Smooth muscle cell (in vitro differentiated cells): ENCODE measurements at regions not wholly inside any gene's neighbourhood (a gene's known extent, or its start where the extent isn't known, plus 50 kb on each side); places are given as distances from the start of the nearest gene placed in this dataset.

ENCODE experiments used
- DNase-seq: peaks from one replicate; lab custom pipeline; 2025; ENCODE audit not compliant: unreplicated experiment; lab: John Stamatoyannopoulos, UW
- H2AFZ ChIP-seq: fragments of 200-600 bp; sonication (generic); 2 replicates; pipeline ENCODE4 v1.6.0; 2016; ENCODE audit warnings: antibody characterized with exemption, low read depth, mild to moderate bottlenecking
- H3F3A ChIP-seq: fragments of 200-600 bp; sonication (generic); 2 replicates; pipeline ENCODE4 v1.6.0; 2017; ENCODE audit warnings: antibody characterized with exemption, low read depth
- H3K27ac ChIP-seq: fragments of 200-600 bp; sonication (generic); 2 replicates; pipeline ENCODE4 v1.5.1; 2016; ENCODE audit warnings: low read depth, mild to moderate bottlenecking
- H3K27me3 ChIP-seq: fragments of 200-600 bp; sonication (generic); 2 replicates; pipeline ENCODE4 v1.6.1; 2016; ENCODE audit warnings: low read depth, mild to moderate bottlenecking
- H3K36me3 ChIP-seq: fragments of 200-600 bp; sonication (generic); 2 replicates; pipeline ENCODE4 v1.5.1; 2016; ENCODE audit warnings: low read depth
- H3K4me1 ChIP-seq: fragments of 200-600 bp; sonication (generic); 2 replicates; pipeline ENCODE4 v1.5.1; 2016; ENCODE audit warnings: low read depth
- H3K4me2 ChIP-seq: fragments of 200-600 bp; sonication (generic); 2 replicates; pipeline ENCODE4 v1.6.0; 2016; ENCODE audit warnings: mild to moderate bottlenecking
- H3K4me3 ChIP-seq: fragments of 200-600 bp; sonication (generic); 2 replicates; pipeline ENCODE4 v1.5.1; 2016; ENCODE audit warnings: mild to moderate bottlenecking
- H3K79me2 ChIP-seq: fragments of 200-600 bp; sonication (generic); 2 replicates; pipeline ENCODE4 v1.6.0; 2016; ENCODE audit warnings: low read depth, mild to moderate bottlenecking
- H3K9ac ChIP-seq: fragments of 200-600 bp; sonication (generic); 2 replicates; pipeline ENCODE4 v1.6.0; 2016; ENCODE audit warnings: low read depth
- H3K9me3 ChIP-seq: fragments of 200-600 bp; sonication (generic); replicated peaks from 2 replicates; pipeline ENCODE4 v1.5.1; 2016; ENCODE audit warnings: low read depth
- H4K20me1 ChIP-seq: fragments of 200-600 bp; sonication (generic); 2 replicates; pipeline ENCODE4 v1.6.0; 2016; ENCODE audit warnings: low read depth
- CTCF ChIP-seq: fragments of 200-600 bp; sonication (generic); IDR thresholded peaks from 2 replicates; pipeline ENCODE4 v1.5.1; 2017; ENCODE audit warnings: borderline replicate concordance, mild to moderate bottlenecking, antibody characterized with exemption; ENCODE audit not compliant: insufficient read depth, poor library complexity, severe bottlenecking
- WGBS: methylation state at CpG from one replicate; pipeline ENCODE4 v1.1.7; 2016; ENCODE audit warnings: low lambda C conversion rate; 5-methylcytosine and 5-hydroxymethylcytosine counted together

- no peak for TF ChIP-seq CTCF
- H2AFZ ChIP-seq, result no peak overlapping the region
These were observed 1120.0 kb upstream of the CDH10 start for GRCh38 chr5:25764733-25765132.

GRCh38 chr5:25763781-25764180 lies 1119.0 kb upstream of the CDH10 start:
- DNase-seq, result no peak
- Histone ChIP-seq H3K9me3 (no peaks in the 10 kb centered on the region), H3K4me1 (no peaks in the 10 kb centered on the region), H4K20me1 (no peaks in the 10 kb centered on the region), H3K4me2 (no peak overlapping the region), H3K9ac (no peak overlapping the region), H3K4me3 (no peak overlapping the region), H3K27ac (no peak overlapping the region), H3F3A (no peaks in the 10 kb centered on the region), H3K79me2 (no peaks in the 10 kb centered on the region), H3K36me3 (no peaks in the 10 kb centered on the region), H2AFZ (no peak overlapping the region), H3K27me3 (no peaks in the 10 kb centered on the region)
- WGBS, result 87% methylated on average over 3 of the region's 3 CpGs
- TF ChIP-seq CTCF, result no peak

More at GRCh38 chr5:25764733-25765132, 1120.0 kb upstream of the CDH10 start:
- no peak overlapping the region for H3K27ac ChIP-seq
- no peaks in the 10 kb centered on the region for H3K27me3 ChIP-seq
- H3K79me2 ChIP-seq, result no peaks in the 10 kb centered on the region
- H4K20me1 ChIP-seq, result no peaks in the 10 kb centered on the region
- no peak for DNase-seq
- no peaks in the 10 kb centered on the region for H3K9me3 ChIP-seq
- no peak overlapping the region for H3K9ac ChIP-seq
- H3F3A ChIP-seq, result no peaks in the 10 kb centered on the region
- no peak overlapping the region for H3K4me3 ChIP-seq
- H3K4me2 ChIP-seq, result no peak overlapping the region
- H3K36me3 ChIP-seq, result no peaks in the 10 kb centered on the region
- no peaks in the 10 kb centered on the region for H3K4me1 ChIP-seq

GRCh38 chr5:25754895-25755294 lies 1110.1 kb upstream of the CDH10 start:
- no peak for DNase-seq
- 42% methylated on average over 3 of the region's 3 CpGs for WGBS

More at GRCh38 chr5:25754895-25755294, 1110.1 kb upstream of the CDH10 start:
- H3K4me3 ChIP-seq, result no peak overlapping the region
- no peak overlapping the region for H3K9ac ChIP-seq
- H3K4me2 ChIP-seq, result no peak overlapping the region
- no peaks in the 10 kb centered on the region for H3K36me3 ChIP-seq
- no peaks in the 10 kb centered on the region for H3K79me2 ChIP-seq
- no peaks in the 10 kb centered on the region for H3K4me1 ChIP-seq
- no peak overlapping the region for H3K27ac ChIP-seq
- no peaks in the 10 kb centered on the region for H3K27me3 ChIP-seq
- H3F3A ChIP-seq, result no peaks in the 10 kb centered on the region
- peaks cover 8% of the 10 kb centered on the region for H3K9me3 ChIP-seq
- TF ChIP-seq CTCF, result no peak
- no peak overlapping the region for H2AFZ ChIP-seq
- no peaks in the 10 kb centered on the region for H4K20me1 ChIP-seq
